GOT3 (cell line): ENCODE measurements at regions not wholly inside any gene's neighbourhood (a gene's known extent, or its start where the extent isn't known, plus 50 kb on each side); places are given as distances from the start of the nearest gene placed in this dataset.
"Not testable (repeated sequence)": the region's sequence is repeated elsewhere in the genome, so short reads cannot be mapped to it uniquely, and the experiment has no call there.

Experiments
- DNase-seq: peaks from one replicate; lab custom pipeline; 2025; ENCODE audit warnings: mixed read lengths; lab: John Stamatoyannopoulos, UW

DNA sequence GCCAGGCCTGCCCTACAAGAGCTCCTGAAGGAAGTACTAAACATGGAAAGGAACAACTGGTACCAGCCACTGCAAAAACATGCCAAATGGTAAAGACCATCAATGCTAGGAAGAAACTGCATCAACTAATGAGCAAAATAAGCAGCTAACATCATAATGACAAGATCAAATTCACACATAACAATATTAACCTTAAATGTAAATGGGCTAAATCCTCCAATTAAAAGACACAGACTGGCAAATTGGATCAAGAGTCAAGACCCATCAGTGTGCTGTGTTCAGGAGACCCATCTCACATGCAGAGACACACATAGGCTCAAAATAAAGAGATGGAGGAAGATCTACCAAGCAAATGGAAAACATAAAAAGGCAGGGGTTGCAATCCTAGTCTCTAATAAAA lies 119.0 kb upstream of the CARMIL1 start:
- not testable (repeated sequence) for DNase-seq

GRCh38 chr6:25165177-25165576 lies 114.0 kb upstream of the CARMIL1 start:
- no peak for DNase-seq

DNA sequence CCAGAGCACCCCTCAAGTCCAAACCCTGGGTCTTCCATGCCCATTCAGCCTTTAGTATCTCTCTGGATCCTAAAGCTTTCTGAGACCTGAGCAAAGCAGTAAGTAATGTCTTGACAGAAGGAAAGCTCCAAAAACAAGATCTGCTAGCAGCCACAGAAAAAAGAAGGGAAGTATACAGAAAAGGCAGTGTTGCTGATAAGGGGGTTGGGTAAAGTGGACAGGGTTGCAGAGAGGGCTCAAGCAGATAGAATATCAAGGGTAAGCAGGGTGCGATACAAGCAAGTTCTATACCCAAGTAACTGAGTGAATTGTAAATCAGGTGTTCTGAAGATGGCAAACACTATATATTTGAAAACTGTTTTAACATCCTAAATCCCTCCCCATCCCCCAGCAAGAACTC lies 113.4 kb upstream of the CARMIL1 start:
- no peak for DNase-seq

DNA sequence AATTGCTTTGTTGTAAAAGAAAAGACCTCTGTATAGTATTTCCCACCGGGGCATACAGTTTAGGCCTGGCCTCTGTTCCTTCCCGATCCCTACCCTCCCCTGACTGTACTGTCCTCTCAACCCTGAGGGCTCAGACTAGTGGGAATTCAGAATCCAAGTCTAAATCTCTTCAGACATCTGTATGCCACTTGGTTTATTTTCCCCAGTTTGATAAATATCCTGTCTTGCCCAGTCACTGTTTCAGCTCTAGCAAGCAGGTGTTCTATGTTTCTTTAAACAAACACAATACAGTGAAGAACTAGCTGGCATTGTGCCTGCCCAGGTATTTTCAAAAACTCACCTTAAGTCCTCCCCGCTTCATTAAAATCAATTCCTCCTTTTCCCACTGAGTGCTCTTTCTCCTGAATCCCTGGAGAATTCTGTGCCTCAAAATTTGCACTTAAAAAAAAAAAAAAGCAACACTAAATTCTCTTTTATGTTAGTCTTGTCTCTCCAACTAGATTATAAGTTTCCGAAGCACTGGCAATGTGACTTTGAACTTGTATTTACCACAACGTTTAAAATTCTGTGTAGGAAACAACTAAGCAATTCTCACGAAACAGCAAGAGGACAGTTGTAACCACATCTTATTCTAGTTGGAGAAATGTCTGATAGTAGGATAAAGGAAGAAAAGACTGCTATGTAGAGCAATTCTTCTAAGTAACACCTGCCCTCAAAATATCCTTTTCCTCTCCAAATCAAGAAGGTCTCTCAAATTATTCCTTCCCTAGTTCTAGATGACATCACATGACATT lies 112.0 kb upstream of the CARMIL1 start:
- no peak for DNase-seq

DNA sequence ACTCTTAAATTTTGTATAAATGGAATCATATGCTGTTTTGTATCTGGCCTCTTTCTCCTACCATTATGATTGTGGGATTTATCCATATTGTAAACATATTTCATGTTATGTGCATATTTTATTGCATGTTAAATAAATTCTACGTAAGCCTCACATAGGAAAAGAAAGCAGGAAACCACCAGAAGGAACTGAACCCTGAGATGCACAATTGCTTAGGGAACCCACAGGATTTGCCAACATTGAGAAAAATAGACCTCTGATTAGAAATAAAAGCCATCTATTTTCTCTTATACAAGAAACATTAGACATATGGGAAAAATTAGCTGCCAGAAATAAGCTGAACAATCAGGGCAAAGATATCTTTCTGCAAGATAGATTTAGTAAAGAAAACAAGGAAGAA lies 111.2 kb upstream of the CARMIL1 start:
- no peak for DNase-seq

GRCh38 chr6:25168637-25169036 lies 110.5 kb upstream of the CARMIL1 start:
- no peak for DNase-seq

DNA sequence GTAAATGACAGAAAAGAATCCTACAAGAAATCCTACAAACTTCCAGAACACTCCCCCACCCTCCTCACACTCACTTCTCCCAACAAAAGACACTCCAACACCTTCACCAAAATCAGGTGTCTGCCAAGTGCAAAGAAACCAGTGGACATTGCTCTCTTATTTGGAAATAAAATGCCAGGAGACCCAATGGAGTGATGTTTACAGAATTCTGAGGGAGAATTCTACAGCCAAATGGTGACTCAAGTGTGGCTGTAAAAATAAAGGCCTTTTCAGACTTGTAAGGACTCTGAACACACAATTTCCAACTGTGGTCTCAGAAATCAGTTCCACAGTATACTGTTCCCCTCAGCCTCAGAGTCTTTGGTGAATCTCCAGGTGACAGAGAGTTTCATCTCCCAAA lies 109.6 kb upstream of the CARMIL1 start:
- DNase-seq = no peak

GRCh38 chr6:25169961-25170360 lies 109.2 kb upstream of the CARMIL1 start:
- DNase-seq = no peak

DNA sequence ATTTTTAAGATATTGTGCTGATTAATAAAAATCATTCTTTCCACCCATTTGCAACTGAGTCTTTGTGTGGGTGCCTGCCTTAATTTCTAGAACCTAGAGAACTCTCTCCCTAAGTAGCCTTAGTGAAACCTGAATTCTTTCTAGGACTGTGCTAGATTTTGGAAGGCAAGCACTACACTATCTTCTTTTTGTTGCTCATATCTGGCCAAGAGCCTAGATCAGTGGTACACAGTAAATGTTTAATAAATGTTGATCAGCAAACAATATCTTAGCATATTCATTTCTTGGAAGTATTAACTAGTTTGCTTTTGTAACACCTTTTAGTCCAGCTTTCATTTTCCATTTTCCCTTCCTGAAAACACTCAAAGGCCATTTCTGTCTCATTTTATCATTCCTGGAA lies 108.5 kb upstream of the CARMIL1 start:
- DNase-seq = no peak

GRCh38 chr6:25171301-25171700 lies 107.9 kb upstream of the CARMIL1 start:
- DNase-seq = no peak

DNA sequence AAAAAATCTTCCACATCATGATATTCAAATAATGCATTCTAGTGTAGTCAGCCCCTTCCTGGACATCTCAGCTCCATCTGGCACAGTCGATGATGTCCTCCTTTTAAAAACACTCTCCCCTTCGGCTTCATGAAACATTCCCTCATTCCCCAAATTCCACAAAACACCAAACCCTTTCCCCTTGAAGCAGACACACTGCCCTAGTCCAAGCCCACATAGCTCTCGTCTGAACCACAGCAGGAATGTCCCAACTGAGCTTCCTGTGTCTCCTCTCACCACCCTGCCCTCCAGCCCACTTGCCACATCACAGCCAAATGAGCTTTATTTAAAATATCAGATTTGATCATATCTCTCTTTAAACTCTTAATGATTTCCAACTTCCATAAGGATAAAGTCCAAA lies 106.4 kb upstream of the CARMIL1 start:
- DNase-seq = no peak

GRCh38 chr6:25173246-25173645 lies 105.9 kb upstream of the CARMIL1 start:
- no peak for DNase-seq

DNA sequence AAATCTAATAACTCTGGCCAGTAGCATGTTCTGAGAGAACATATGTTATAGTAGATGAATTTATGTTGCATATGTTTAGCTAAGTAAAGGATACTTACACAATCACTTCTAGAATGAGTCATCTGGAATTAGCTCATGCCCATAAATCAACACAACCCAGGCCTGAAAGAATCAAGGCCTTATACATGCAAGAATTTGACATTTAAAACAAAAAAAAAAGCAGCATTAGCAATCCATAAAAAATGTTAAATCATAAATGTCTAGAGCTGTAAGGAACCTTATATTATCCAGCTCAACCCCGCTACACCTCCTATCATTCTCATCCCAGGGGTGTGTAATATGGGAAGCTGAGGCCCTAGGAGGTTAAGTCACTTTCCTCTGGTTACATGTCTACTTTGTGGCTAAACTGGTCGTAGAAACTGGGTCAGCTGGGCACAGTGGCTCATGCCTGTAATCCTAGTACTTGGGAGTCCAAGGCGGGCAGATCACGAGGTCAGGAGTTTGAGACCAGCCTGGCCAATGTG lies 105.2 kb upstream of the CARMIL1 start:
- no peak for DNase-seq

GRCh38 chr6:25174678-25175077 lies 104.5 kb upstream of the CARMIL1 start:
- DNase-seq = no peak

GRCh38 chr6:25175196-25175595 lies 104.0 kb upstream of the CARMIL1 start:
- no peak for DNase-seq

DNA sequence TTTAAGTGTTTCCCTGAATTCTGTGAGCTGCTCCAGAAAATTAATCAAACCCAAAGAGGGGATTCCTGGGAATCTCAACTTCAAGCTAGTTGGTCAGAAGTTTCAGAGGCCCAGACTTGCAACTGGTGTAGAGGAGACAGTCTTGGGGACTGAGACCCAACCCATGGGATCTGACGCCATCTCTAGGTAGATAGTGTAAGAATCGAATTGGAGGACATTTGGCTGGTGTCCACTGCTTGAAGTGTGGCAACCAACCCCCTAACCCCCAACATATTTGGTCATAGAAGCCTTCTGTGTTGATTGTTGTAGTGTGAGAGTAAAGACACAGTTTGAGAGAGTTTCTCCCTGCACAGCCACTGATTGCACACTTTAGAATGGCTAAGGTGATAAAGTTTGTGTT lies 103.5 kb upstream of the CARMIL1 start:
- DNase-seq = no peak

DNA sequence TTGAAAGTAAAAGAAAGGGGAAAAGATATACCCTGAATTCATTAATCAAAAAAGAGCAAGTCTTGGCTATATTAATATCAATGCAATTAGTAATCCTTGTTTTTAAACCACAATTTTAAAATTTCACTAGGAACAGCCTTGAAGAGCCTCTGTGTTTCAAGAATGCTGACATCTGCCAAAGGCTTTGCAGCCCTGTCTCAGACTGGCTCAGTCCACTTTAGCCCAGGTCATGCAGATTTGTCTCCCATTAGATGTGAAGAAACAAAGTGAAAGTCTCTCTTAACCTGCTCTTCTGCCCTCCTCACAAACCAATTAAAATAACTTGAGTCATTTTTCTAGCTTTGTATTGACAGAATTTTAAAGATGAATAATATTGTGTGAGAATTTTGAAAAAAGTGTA lies 102.7 kb upstream of the CARMIL1 start:
- DNase-seq = no peak

GRCh38 chr6:25177500-25178028 lies 101.6 kb upstream of the CARMIL1 start:
- no peak for DNase-seq

DNA sequence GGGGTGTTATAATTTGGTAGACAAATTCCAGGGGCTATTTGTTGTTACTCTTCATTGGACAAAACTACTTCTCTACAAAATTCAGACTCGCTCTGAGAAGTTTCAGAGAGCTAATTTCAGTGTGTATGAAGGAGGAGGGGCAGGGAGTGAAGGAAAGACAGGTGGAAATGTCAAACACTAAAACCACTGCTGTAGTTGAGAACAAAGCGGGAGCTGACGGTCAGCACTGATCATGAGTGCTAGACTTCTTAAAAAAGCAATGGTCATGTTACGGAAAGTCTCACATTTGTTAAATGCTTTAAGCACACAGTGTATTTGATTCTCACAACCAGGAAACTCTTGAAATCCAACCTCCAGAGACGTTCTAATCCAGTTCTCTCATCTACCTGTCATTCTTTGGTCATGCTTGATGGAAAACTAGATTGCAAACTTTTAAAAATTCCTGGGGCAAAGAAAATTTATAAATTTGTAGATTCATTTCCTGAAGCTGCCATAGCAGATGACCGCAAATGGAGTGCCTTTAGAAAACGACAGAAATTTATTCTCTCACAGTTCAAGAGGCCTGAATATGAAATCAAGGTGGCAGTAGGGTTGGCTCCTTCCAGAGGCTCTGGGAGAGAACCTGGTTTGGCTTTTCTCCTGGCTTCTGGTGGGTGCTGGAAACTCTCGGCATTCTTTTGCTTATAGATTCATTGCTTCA lies 100.7 kb upstream of the CARMIL1 start:
- DNase-seq = no peak

GRCh38 chr6:25179051-25179778 lies 100.0 kb upstream of the CARMIL1 start:
- no peak for DNase-seq

- no peak for DNase-seq
Measured at GRCh38 chr6:25180630-25181349, 98.4 kb upstream of the CARMIL1 start.

DNA sequence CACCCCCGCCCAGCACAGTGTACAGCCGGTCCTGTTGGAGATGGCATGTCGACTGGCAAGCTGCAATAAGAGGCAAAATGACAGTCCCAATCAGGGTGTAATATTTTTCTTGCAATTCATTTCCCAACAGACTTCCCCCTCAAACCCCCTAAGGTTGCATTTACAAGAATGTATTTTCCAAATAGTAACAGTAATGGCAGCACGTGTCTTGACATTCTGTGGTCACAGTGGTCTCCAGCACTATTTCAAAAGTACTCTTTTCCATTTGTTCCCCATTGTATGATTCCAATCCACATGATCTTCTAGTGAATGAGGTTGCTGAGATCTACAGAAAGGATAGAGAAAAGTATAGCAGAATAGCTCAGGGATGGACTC lies 97.8 kb upstream of the CARMIL1 start:
- no peak for DNase-seq
